ENCODE measurements at regions not wholly inside any gene's neighbourhood (a gene's known extent, or its start where the extent isn't known, plus 50 kb on each side); places are given as distances from the start of the nearest gene placed in this dataset.
"Not testable (repeated sequence)": the region's sequence is repeated elsewhere in the genome, so short reads cannot be mapped to it uniquely, and the experiment has no call there.

DNA sequence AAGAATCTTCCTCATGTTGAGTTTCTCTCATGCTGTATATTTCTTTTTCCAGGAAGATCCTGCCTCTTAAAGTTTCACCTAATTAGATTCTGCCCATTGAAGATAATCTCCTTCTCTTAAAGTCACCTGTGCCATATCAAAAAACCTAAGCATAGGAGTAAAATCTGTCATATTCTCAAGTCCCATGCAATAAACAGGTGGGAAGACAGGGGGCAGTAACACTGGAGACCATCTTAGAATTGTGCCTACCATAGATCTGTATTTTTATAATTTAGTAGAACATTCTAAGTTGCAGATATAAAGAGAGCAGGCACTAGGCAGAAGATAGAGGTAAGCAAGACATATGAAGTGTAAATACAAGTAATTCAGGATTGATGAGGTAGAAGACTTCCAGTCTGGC, 763.5 kb upstream of the MANEA start:
- POLR2A ChIA-PET = no interaction called here
- H3K4me3 ChIP-seq = no peak overlapping the region
- DNase-seq (ENCODE audit: low read depth in 1 of 2, low spot score in 1 of 2) = no peak
- no peaks in the 10 kb centered on the region for H3K4me1 ChIP-seq
- no peak for ATAC-seq
- H3K9me3 ChIP-seq = no peaks in the 10 kb centered on the region
- H3K4me2 ChIP-seq = no peak overlapping the region
- H3K27ac ChIP-seq = no peak overlapping the region
- CTCF ChIA-PET = no interaction called here
- TF ChIP-seq RFX5 (IDR thresholded peaks at IDR 0.05) (no peak), MAX (IDR thresholded peaks at IDR 0.05) (no peak), NPAS2 (CRISPR knock-in tag; IDR thresholded peaks at IDR 0.05; ENCODE audit: borderline replicate concordance) (no peak), CEBPB (IDR thresholded peaks at IDR 0.05) (no peak), CHD4 (IDR thresholded peaks at IDR 0.05; ENCODE audit: borderline replicate concordance) (no peak), RCOR1 (IDR thresholded peaks at IDR 0.05; ENCODE audit: low read depth, low read length) (no peak), CBX8 (IDR thresholded peaks at IDR 0.05) (no peak), USF2 (IDR thresholded peaks at IDR 0.05) (no peak), ZNF302 (CRISPR knock-in tag; IDR thresholded peaks at IDR 0.05) (no peak), GATA3 (IDR thresholded peaks at IDR 0.05; ENCODE audit: borderline replicate concordance) (no peak), HOXB13 (CRISPR knock-in tag; IDR thresholded peaks at IDR 0.05; ENCODE audit: low read depth) (no peak), POLR2AphosphoS2 (conservative IDR thresholded peaks at IDR 0.05; ENCODE audit: low read length) (no peak), FOSB (CRISPR knock-in tag; IDR thresholded peaks at IDR 0.05) (no peak), KDM5A (IDR thresholded peaks at IDR 0.05) (no peak), JUNB (IDR thresholded peaks at IDR 0.05) (no peak), HEYL (CRISPR knock-in tag; IDR thresholded peaks at IDR 0.05) (no peak), POLR2A (IDR thresholded peaks at IDR 0.05; ENCODE audit: low read length) (no peak)
- TF ChIP-seq, protein P1, sequence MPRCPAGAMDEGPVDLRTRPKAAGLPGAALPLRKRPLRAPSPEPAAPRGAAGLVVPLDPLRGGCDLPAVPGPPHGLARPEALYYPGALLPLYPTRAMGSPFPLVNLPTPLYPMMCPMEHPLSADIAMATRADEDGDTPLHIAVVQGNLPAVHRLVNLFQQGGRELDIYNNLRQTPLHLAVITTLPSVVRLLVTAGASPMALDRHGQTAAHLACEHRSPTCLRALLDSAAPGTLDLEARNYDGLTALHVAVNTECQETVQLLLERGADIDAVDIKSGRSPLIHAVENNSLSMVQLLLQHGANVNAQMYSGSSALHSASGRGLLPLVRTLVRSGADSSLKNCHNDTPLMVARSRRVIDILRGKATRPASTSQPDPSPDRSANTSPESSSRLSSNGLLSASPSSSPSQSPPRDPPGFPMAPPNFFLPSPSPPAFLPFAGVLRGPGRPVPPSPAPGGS (IDR thresholded peaks at IDR 0.05) = no peak
- TF ChIP-seq, protein P2, sequence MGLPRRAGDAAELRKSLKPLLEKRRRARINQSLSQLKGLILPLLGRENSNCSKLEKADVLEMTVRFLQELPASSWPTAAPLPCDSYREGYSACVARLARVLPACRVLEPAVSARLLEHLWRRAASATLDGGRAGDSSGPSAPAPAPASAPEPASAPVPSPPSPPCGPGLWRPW (IDR thresholded peaks at IDR 0.05) = no peak
- no peak for FAIRE-seq

- no peak overlapping the region for H3K27ac ChIP-seq
- FAIRE-seq = no peak
- ChIA-PET CTCF (no interaction called here), POLR2A (no interaction called here)
- H3K4me2 ChIP-seq = no peak overlapping the region
- H3K9me3 ChIP-seq = no peaks in the 10 kb centered on the region
- TF ChIP-seq NPAS2 (CRISPR knock-in tag; IDR thresholded peaks at IDR 0.05; ENCODE audit: borderline replicate concordance) (no peak), NFE2L2 (conservative IDR thresholded peaks at IDR 0.05; ENCODE audit: low read length) (no peak)
- WGBS (ENCODE audit: missing lambda C conversion rate) = 5% methylated on average over 3 of the region's 3 CpGs
- no peak overlapping the region for H3K4me3 ChIP-seq
- DNase-seq (ENCODE audit: low read depth in 1 of 2, low spot score in 1 of 2) = no peak
- no peak for ATAC-seq
- no peaks in the 10 kb centered on the region for H3K4me1 ChIP-seq
Observed at GRCh38 chr6:94801344-94801743, 776.0 kb upstream of the MANEA start.

DNA sequence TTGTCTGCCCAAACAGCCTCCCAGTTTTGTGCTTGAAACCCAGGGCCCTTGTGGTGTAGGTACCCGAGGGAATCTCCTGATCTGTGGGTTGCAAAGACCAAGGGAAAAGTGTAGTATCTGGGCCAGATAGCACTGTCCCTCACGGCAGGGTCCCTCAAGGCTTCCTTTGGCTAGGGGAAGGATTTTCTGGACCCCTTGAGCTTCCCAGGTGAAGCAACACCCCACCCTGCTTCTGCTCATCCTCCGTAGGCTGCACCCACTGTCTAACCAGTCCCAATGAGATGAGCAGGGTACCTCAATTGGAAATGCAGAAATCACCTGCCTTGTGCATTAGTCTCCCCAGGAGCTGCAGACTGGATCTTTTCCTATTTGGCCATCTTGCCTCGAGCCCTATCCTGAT, 791.8 kb upstream of the MANEA start:
- H3K4me1 ChIP-seq = no peaks in the 10 kb centered on the region
- DNase-seq (ENCODE audit: low read depth in 1 of 2, low spot score in 1 of 2) (no peak), ATAC-seq (no peak), FAIRE-seq (no peak)
- no peak overlapping the region for H3K27ac ChIP-seq
- no peaks in the 10 kb centered on the region for H3K9me3 ChIP-seq
- CTCF ChIA-PET = no interaction called here
- POLR2A ChIA-PET = no interaction called here
- H3K4me2 ChIP-seq = no peak overlapping the region
- no peak overlapping the region for H3K4me3 ChIP-seq
- 39% methylated on average over 3 of the region's 4 CpGs for WGBS (ENCODE audit: missing lambda C conversion rate)
- TF ChIP-seq MAZ (IDR thresholded peaks at IDR 0.05; ENCODE audit: borderline replicate concordance, low read depth, low read length) (no peak), CBX2 (IDR thresholded peaks at IDR 0.05; ENCODE audit: borderline replicate concordance, low read depth) (no peak), MAFK (IDR thresholded peaks at IDR 0.05; ENCODE audit: partially characterized antibody) (no peak)

GRCh38 chr6:94785081-94785480, 792.3 kb upstream of the MANEA start:
- H3K4me2 ChIP-seq, H3K4me1 ChIP-seq, POLR2A ChIA-PET, H3K9me3 ChIP-seq, ATAC-seq, FAIRE-seq, H3K27ac ChIP-seq, H3K4me3 ChIP-seq: not testable (repeated sequence)
- WGBS (ENCODE audit: missing lambda C conversion rate) = no CpG with 5 or more reads among the region's 2 CpGs
- CTCF ChIA-PET = interaction anchor here (0.7 kb wide), 1 partner anchor 9 kb away, joined by 3 read pairs; no protein-coding TSS in a partner anchor
- DNase-seq (ENCODE audit: low read depth in 1 of 2, low spot score in 1 of 2) = peak in 1 of 2 experiments; percentile 17

Data from A549 (cell line).